LNCaP clone FGC (cell line): ENCODE measurements at regions not wholly inside any gene's neighbourhood (a gene's known extent, or its start where the extent isn't known, plus 50 kb on each side); places are given as distances from the start of the nearest gene placed in this dataset.

Source experiments
- DNase-seq: peaks from one replicate; pipeline ENCODE4 v3.0.0-alpha.2; 2011; ENCODE audit warnings: low read depth
- H3K4me3 ChIP-seq: 2 replicates; pipeline ENCODE4 v1.5.1; 2011; ENCODE audit warnings: mild to moderate bottlenecking, low read depth, low read length, control low read depth
- CTCF ChIP-seq: IDR thresholded peaks from 2 replicates; pipeline ENCODE4 v1.5.1; 2012; ENCODE audit warnings: mild to moderate bottlenecking; ENCODE audit not compliant: control insufficient read depth, insufficient read depth; ENCODE audit errors: extremely low read depth

- TF ChIP-seq CTCF: no peak
- no peak for DNase-seq
- no peak overlapping the region for H3K4me3 ChIP-seq
Observed at GRCh38 chr1:99122039-99122438, 117.4 kb upstream of the PLPPR5 start.

GRCh38 chr1:99123936-99124335 lies 119.3 kb upstream of the PLPPR5 start:
- DNase-seq: no peak
- TF ChIP-seq CTCF: no peak
- no peak overlapping the region for H3K4me3 ChIP-seq

GRCh38 chr1:99131546-99131945 lies 126.9 kb upstream of the PLPPR5 start:
- no peak for DNase-seq
- TF ChIP-seq CTCF: no peak
- no peak overlapping the region for H3K4me3 ChIP-seq

GRCh38 chr1:99133756-99134500 lies 129.3 kb upstream of the PLPPR5 start:
- DNase-seq: no peak
- TF ChIP-seq CTCF: no peak

GRCh38 chr1:99137554-99138206 lies 126.6 kb upstream of the PLPPR4 start:
- DNase-seq: no peak
- TF ChIP-seq CTCF: no peak
- H3K4me3 ChIP-seq: no peak overlapping the region

More at GRCh38 chr1:99133756-99134500, 129.3 kb upstream of the PLPPR5 start:
- H3K4me3 ChIP-seq: no peak overlapping the region

- TF ChIP-seq CTCF: no peak
- no peak overlapping the region for H3K4me3 ChIP-seq
- DNase-seq: no peak
Observed at GRCh38 chr1:99139876-99140275, 124.4 kb upstream of the PLPPR4 start.
